Fibroblast of lung (primary cell): ENCODE measurements at regions not wholly inside any gene's neighbourhood (a gene's known extent, or its start where the extent isn't known, plus 50 kb on each side); places are given as distances from the start of the nearest gene placed in this dataset.

Source experiments
- DNase-seq, 2 donors: peaks; one replicate each; pipeline versions ENCODE4 v3.0.0 to v3.0.0-alpha.2; 2010; ENCODE audit warnings: low read depth in 2 of 2
- H2AFZ ChIP-seq: 2 replicates; pipeline ENCODE4 v1.5.1; 2012; ENCODE audit warnings: low read length, control low read depth, inconsistent platforms
- H3K27ac ChIP-seq: 2 replicates; pipeline ENCODE4 v1.5.1; 2011; ENCODE audit warnings: low read length, control low read depth; ENCODE audit not compliant: insufficient read depth
- H3K27me3 ChIP-seq: 2 replicates; pipeline ENCODE4 v1.5.1; 2011; ENCODE audit warnings: mild to moderate bottlenecking, low read length; ENCODE audit not compliant: control insufficient read depth, insufficient read depth
- H3K36me3 ChIP-seq: 2 replicates; pipeline ENCODE4 v1.5.1; 2011; ENCODE audit warnings: low read length; ENCODE audit not compliant: control insufficient read depth, insufficient read depth
- H3K4me1 ChIP-seq: 2 replicates; pipeline ENCODE4 v1.5.1; 2011; ENCODE audit warnings: low read length; ENCODE audit not compliant: control insufficient read depth, insufficient read depth; ENCODE audit errors: extremely low read depth
- H3K4me2 ChIP-seq: 2 replicates; pipeline ENCODE4 v1.5.1; 2011; ENCODE audit warnings: low read length, control low read depth; ENCODE audit not compliant: insufficient read depth; ENCODE audit errors: extremely low read depth
- H3K4me3 ChIP-seq, 4 experiments: fragments of 200-600 bp in 1 of 4; sonication (generic) in 1 of 4; replicated peaks in 1 of 4; 2 replicates each; pipeline ENCODE4 v1.5.1; 2011 to 2016; ENCODE audit warnings: low read length in 4 of 4, low read depth in 3 of 4, mild to moderate bottlenecking in 3 of 4, control low read depth in 2 of 4, inconsistent platforms in 1 of 4, mixed read lengths in 1 of 4; ENCODE audit not compliant: insufficient read depth in 1 of 4; ENCODE audit errors: control extremely low read depth in 1 of 4
- H3K79me2 ChIP-seq: 2 replicates; pipeline ENCODE4 v1.5.1; 2012; ENCODE audit warnings: mild to moderate bottlenecking, low read length, inconsistent platforms; ENCODE audit not compliant: control insufficient read depth, insufficient read depth
- H3K9ac ChIP-seq: 2 replicates; pipeline ENCODE4 v1.5.1; 2011; ENCODE audit warnings: mild to moderate bottlenecking, low read length, control low read depth; ENCODE audit not compliant: insufficient read depth
- H3K9me3 ChIP-seq: 2 replicates; pipeline ENCODE4 v1.5.1; 2012; ENCODE audit warnings: low read depth, low read length; ENCODE audit not compliant: control insufficient read depth, insufficient read depth
- H4K20me1 ChIP-seq: 2 replicates; pipeline ENCODE4 v1.5.1; 2011; ENCODE audit warnings: low read length; ENCODE audit not compliant: control insufficient read depth, insufficient read depth; ENCODE audit errors: extremely low read depth
- EZH2 ChIP-seq: IDR thresholded peaks from 2 replicates; pipeline ENCODE4 v1.5.1; 2012; ENCODE audit warnings: low read length, control low read depth, mild to moderate bottlenecking; ENCODE audit errors: missing control alignments
- TF ChIP-seq, protein P1 (sequence below), 2 donors: IDR thresholded peaks in 1 of 2; conservative IDR thresholded peaks in 1 of 2; 1 replicate in 1 of 2; 2 replicates in 1 of 2; pipeline ENCODE4 v1.5.1; 2011 to 2012; ENCODE audit warnings: low read length in 2 of 2, control low read depth in 1 of 2, inconsistent platforms in 1 of 2, low read depth in 1 of 2, mild to moderate bottlenecking in 1 of 2

DNA sequence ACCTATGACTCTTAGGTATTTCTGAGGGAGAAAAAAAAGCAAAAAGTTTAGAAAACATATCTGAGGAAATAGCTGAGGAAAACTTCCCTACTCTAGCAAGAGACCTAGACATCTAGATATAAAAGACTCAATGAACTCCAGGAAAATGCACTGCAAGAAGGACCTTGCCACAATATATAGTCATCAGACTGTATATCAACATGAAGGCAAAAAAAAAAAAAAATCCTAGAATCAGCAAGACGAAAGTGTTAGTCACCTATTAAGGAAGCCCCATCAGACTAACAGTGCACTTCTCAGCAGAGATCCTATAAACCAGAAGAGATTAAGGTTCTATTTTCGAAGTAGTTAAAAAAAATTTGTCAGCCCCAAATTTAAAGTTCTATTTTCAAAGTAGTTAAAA, 166.2 kb downstream of the TMEM38B start:
- H2AFZ ChIP-seq, result no peak overlapping the region
- no peak overlapping the region for H3K4me3 ChIP-seq
- no peak overlapping the region for H3K9ac ChIP-seq
- DNase-seq, result no peak
- no peak overlapping the region for H3K27ac ChIP-seq
- no peaks in the 10 kb centered on the region for H3K4me1 ChIP-seq
- H3K4me2 ChIP-seq, result no peak overlapping the region
- H3K79me2 ChIP-seq, result no peaks in the 10 kb centered on the region
- TF ChIP-seq, protein P1, sequence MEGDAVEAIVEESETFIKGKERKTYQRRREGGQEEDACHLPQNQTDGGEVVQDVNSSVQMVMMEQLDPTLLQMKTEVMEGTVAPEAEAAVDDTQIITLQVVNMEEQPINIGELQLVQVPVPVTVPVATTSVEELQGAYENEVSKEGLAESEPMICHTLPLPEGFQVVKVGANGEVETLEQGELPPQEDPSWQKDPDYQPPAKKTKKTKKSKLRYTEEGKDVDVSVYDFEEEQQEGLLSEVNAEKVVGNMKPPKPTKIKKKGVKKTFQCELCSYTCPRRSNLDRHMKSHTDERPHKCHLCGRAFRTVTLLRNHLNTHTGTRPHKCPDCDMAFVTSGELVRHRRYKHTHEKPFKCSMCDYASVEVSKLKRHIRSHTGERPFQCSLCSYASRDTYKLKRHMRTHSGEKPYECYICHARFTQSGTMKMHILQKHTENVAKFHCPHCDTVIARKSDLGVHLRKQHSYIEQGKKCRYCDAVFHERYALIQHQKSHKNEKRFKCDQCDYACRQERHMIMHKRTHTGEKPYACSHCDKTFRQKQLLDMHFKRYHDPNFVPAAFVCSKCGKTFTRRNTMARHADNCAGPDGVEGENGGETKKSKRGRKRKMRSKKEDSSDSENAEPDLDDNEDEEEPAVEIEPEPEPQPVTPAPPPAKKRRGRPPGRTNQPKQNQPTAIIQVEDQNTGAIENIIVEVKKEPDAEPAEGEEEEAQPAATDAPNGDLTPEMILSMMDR (conservative IDR thresholded peaks at IDR 0.05 in 1 of 2, IDR thresholded peaks at IDR 0.05 in 1 of 2; ENCODE audit: low read depth in 1 of 2, low read length in 2 of 2), result no peak
- TF ChIP-seq EZH2, result no peak
- H3K27me3 ChIP-seq, result no peaks in the 10 kb centered on the region
- H4K20me1 ChIP-seq, result no peaks in the 10 kb centered on the region
- no peaks in the 10 kb centered on the region for H3K9me3 ChIP-seq
- no peaks in the 10 kb centered on the region for H3K36me3 ChIP-seq

DNA sequence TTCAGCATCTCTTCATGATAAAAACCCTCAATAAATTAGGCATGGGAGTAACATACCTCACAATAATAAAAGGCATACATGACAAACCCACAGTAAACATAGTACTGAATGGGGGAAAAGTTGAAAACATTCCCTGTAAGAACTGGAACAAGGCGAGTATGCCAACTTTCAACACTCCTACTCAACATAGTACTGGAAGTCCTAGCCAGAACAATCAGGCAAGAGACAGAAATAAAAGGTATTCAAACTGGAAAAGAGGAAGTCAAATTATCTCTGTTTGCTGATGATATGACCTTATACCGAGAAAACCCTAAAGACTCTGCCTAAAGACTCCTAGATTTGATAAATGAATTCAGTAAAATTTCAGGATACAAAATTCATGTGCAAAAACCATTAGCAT, 167.6 kb downstream of the TMEM38B start:
- H4K20me1 ChIP-seq, result no peaks in the 10 kb centered on the region
- no peaks in the 10 kb centered on the region for H3K9me3 ChIP-seq
- H3K27ac ChIP-seq, result no peak overlapping the region
- H2AFZ ChIP-seq, result no peak overlapping the region
- H3K9ac ChIP-seq, result no peak overlapping the region
- no peaks in the 10 kb centered on the region for H3K4me1 ChIP-seq
- H3K27me3 ChIP-seq, result no peaks in the 10 kb centered on the region
- H3K4me3 ChIP-seq, result no peak overlapping the region
- TF ChIP-seq, protein P1 (conservative IDR thresholded peaks at IDR 0.05 in 1 of 2, IDR thresholded peaks at IDR 0.05 in 1 of 2; ENCODE audit: low read depth in 1 of 2, low read length in 2 of 2), result no peak
- no peak for TF ChIP-seq EZH2
- H3K36me3 ChIP-seq, result no peaks in the 10 kb centered on the region
- no peak overlapping the region for H3K4me2 ChIP-seq
- H3K79me2 ChIP-seq, result no peaks in the 10 kb centered on the region
- no peak for DNase-seq

DNA sequence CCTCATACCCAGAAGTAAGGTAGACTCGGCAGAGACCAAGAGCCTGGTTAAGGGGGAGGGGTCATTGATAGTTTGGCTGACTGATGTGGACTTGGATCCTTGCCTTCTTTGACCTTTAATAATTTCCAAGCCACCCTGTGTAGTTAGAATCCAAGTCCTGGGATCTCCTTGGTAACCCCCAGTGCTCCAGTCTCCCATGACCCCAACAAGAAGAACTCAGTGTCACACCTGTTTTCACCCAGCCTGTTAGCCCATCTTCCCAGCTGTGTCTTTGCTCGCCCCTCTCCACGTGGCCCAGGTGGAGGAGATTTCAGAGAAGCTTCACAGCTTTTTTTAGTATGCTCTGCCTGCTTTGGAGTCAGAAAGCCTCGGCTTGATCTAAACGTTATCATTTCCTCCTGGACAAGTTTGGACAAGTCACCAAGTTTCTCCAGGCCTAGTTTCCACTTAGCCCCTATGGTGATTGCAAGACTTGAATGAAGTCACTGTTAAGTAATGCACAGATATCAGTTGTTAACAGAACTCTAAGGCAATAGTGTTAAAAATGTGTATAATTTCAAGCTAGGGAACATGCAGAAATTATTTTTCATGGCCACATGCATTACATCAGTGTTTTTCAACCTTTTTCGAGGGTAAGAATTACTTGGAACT, 170.0 kb downstream of the TMEM38B start:
- Histone ChIP-seq H3K27ac (no peak overlapping the region), H3K9me3 (no peaks in the 10 kb centered on the region), H3K79me2 (no peaks in the 10 kb centered on the region), H3K4me2 (no peak overlapping the region), H3K9ac (no peak overlapping the region), H3K27me3 (no peaks in the 10 kb centered on the region), H2AFZ (no peak overlapping the region), H3K36me3 (no peaks in the 10 kb centered on the region), H3K4me3 (no peak overlapping the region), H4K20me1 (no peaks in the 10 kb centered on the region), H3K4me1 (no peaks in the 10 kb centered on the region)
- TF ChIP-seq EZH2, result no peak
- TF ChIP-seq, protein P1 (conservative IDR thresholded peaks at IDR 0.05 in 1 of 2, IDR thresholded peaks at IDR 0.05 in 1 of 2; ENCODE audit: low read depth in 1 of 2, low read length in 2 of 2), result no peak
- no peak for DNase-seq
